HG02798 (cell line): ENCODE measurements at regions not wholly inside any gene's neighbourhood (a gene's known extent, or its start where the extent isn't known, plus 50 kb on each side); places are given as distances from the start of the nearest gene placed in this dataset.

Experiments used
- ATAC-seq: cut with Tn5 transposase; IDR thresholded peaks from one replicate; pipeline ENCODE4 v1.9.1; 2021; ENCODE audit warnings: mild to moderate bottlenecking; ENCODE audit not compliant: unreplicated experiment, poor library complexity

DNA sequence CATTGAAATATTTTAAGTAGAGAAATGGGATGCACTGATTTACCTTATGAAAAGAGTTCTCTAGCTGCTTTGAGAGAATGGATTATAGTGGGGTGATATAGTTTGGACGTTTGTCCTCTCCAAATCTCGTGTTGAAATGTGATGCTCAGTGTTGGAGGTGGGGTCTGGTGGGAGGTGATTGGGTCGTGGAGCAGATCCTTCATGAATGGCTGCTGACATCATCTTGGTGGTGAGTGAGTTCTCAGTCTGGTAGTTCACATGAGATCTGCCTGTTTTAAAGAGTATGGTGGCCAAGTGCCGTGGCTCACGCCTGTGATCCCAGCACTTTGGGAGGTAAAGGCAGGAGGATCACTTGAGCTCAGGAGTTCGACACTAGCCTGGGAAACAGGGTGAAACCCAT, 58.7 kb upstream of the SH3RF3 start:
- no peak for ATAC-seq

DNA sequence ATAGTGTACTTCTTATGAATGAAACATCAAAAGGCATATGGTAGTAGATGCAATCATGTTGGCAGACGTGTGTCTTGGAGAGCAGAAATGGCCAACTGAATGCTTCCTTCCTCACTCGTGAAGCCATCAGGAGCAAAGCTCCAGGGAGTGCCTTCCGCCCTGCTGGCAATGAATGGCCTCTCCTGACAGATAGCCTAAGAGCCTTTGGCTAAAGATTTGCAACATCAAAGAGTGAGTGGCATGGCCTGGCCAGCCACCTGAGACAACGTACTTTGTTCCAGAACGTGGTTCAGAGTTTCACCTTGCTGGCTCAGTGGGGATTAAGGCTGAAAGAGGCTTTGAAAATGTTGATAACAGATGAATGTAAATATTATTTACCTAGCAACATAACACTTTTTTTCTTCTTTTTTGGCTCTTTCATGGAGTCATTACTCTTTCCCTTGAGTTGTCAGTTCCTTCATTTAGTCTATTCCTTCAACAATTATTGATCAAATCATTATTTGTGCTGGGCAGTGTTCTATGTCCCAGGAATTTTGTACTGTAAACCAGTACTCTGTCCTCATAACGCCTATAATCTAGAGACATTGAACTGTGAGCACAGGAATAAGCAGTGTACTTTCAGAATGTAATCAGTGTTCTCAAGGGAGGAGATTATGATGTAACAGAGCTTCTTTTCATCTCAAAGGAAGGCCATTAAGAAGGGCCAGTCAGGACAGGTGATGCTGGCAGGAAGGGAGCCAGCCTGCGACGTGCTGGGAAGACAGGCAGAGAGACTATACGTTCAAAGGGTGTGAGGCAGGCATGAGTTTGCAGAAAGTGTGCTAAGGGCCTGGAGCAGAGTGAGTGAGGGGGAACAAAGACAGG, 59.4 kb upstream of the SH3RF3 start:
- no peak for ATAC-seq

DNA sequence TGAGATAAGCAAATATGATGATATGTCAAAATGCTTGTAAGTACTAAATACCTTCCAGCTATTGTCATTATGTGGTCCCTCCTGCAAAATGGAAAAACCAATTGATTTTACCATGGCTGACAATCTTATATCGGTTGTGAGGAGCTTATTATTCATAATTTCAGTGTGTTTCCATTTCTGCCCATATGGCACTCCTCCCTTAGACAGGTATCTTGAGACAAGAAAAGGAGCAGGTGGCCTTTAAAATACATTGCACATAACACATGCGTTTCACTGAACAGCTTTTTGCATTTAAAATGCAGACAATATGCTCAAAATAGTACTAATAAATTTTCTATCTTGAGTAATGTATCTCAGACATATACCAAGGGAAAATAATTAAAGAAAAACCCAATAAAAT, 60.2 kb upstream of the SH3RF3 start:
- no peak for ATAC-seq

GRCh38 chr2:109067631-109068125, 61.3 kb upstream of the SH3RF3 start:
- ATAC-seq, result no peak

GRCh38 chr2:109066917-109067597, 61.9 kb upstream of the SH3RF3 start:
- no peak for ATAC-seq

DNA sequence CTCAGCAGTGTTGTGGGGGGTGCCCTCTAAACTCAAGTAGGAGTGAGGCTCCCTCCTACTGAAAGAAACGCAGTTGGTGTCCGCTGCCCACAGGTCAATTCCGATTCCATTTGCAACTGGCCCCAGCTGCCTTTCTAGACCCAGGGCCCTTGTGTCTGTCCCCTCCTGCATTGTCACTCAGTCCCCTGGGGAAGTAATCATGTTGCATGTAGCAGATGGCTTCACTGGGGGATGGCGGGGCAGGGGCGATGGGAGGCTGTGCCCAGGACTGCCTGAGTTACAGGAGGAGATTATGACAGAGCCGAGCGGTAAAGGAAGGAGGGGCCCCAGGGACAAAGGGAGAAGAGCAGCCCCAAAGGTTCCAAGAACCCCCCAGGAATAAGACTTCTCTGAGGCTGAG, 62.5 kb upstream of the SH3RF3 start:
- ATAC-seq, result no peak

DNA sequence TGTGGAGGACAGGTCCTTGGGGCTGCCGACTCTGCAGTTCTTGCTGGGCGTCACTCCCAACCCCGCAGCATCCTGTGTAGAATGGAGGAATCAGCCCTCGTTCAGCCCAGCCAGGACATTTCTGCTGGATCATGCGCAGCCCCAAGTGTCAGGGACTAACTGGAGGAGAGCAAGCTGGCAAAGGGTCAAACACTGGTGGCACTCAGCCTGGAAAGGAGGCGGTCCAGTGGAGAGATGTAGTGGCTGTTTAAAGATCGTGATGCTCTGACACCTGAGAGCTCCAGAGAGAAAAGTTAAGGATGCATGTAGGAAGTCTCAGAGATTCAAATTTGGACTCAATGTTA, 63.6 kb upstream of the SH3RF3 start:
- ATAC-seq, result no peak

DNA sequence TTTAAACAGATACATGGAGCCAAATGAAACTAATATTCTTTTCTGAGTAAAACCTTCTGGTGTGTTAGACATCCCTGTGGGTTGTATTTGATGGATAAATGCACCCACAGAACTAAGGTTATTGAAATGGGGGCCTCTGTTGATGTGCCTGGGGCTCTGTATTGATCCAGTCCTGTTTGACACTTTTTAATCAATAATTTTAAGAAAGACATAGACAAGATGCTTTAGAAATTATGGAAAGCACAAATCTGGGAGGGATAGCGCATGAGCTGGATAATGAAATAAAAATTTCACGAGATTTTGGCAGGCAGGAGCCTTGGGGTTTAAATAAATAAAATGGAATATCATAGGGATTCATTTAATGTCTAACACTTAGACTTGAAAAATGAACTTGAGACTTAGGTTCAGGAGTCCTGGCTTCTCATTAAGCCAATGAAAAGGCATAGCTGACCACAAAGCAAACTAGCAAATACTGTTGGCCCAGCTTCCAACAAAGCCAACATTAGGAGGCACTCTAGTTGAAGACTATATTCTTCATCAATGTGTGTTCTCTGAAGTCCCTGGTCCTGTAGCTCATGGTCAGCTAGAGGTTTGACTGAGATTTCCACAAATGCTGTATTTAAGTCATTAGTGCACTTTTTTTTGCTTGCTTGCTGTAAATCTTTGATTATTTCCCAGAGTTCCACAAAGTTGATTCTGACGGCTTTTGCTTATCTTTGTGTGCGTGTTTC, 64.2 kb upstream of the SH3RF3 start:
- ATAC-seq, result no peak

- no peak for ATAC-seq
Measured at GRCh38 chr2:109062859-109063700, 65.9 kb upstream of the SH3RF3 start.

- no peak for ATAC-seq
Measured at GRCh38 chr2:109062145-109062858, 66.7 kb upstream of the SH3RF3 start.

DNA sequence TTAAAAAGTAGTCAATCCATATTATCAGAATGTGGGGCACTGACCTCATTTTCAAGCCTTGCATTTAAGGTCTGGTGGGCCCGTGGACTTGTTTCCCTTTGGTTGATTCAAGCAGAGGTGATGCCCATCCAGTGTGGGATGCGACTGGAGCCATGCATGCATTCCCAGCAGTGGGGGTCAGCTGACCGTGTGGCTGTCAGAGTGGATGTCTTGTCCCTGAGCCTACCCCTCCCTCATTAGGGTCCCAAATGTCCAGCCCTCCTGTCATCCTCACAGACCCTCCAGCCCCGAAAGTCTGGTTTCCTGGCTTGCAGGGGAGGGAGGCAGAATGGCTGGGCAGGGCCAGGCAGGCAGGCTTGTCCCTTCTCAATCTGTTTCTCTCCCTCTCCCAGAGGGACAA, 67.3 kb upstream of the SH3RF3 start:
- no peak for ATAC-seq

DNA sequence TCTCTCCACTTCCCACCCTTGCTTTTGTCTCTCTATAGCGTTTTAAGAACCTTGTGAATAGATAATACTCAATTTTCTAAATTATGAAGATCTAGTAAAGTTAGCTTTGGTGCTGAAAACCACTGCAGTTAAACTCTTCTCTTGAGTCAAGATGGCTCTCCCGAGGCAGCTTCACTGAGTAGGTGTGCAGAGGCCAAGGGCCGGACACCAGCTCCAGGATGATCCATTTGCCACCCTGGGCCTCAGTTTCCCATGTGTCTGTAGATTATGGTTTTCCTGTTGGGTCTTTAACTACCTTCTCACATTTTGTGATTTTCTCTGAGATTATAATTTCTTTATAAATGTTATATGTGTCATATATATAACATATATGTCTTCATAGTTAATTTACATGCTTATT, 68.5 kb upstream of the SH3RF3 start:
- ATAC-seq, result no peak

- ATAC-seq, result no peak
Measured at GRCh38 chr2:109059474-109060165, 69.4 kb upstream of the SH3RF3 start.

GRCh38 chr2:109058802-109059201, 69.8 kb upstream of the EDAR start:
- ATAC-seq, result no peak

GRCh38 chr2:109058191-109058632, 69.2 kb upstream of the EDAR start:
- ATAC-seq, result no peak

DNA sequence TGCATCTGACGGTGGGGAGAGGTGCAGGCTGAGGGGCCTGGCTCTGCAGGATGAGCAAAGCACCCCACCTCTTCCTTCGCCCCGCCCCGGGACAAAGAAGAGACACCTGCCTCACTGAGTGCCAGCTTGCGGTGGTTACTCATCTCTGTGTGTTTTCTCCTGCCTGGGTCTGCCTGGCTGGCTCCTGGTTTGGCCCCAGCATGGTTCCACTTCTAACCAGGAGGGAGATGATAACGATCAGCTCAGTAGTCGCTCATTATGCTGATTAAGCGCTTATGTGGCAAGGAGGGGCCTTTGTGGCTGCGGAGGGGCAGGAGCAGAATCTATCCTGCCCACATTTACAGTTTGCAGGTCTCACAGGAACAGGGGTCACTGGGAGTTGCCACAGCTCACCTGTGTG, 68.7 kb upstream of the EDAR start:
- ATAC-seq, result no peak

GRCh38 chr2:109055435-109055834, 66.4 kb upstream of the EDAR start:
- ATAC-seq, result no peak

GRCh38 chr2:109054865-109055264, 65.8 kb upstream of the EDAR start:
- ATAC-seq, result no peak

GRCh38 chr2:109053716-109054115, 64.7 kb upstream of the EDAR start:
- no peak for ATAC-seq
